ENCODE measurements at regions not wholly inside any gene's neighbourhood (a gene's known extent, or its start where the extent isn't known, plus 50 kb on each side); places are given as distances from the start of the nearest gene placed in this dataset.

DNA sequence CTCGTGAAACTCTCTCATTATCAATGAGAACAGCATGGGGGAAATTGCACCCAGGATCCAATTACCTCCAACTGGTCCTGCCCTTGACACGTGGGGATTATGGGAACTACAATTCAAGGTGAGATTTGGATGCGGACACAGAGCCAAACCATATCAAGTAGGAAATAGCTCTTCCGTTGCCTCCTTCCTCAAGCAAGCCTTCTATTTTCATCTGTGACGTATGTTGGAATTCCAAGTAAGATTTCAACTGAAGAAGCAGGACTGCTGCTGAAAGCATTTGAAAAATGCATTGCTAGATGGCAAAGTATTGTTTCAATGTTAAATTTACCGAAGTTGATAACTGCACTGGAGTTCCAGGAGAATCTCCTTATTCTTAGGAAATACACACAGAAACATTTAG lies 178.1 kb upstream of the GALNT17 start:
- H3K27ac ChIP-seq, result no peak overlapping the region
- DNase-seq, result no peak
- H3K4me3 ChIP-seq (ENCODE audit: low read depth, low read length), result no peak overlapping the region
- no peaks in the 10 kb centered on the region for H3K9me3 ChIP-seq (ENCODE audit: severe bottlenecking)
- TF ChIP-seq, protein P1, sequence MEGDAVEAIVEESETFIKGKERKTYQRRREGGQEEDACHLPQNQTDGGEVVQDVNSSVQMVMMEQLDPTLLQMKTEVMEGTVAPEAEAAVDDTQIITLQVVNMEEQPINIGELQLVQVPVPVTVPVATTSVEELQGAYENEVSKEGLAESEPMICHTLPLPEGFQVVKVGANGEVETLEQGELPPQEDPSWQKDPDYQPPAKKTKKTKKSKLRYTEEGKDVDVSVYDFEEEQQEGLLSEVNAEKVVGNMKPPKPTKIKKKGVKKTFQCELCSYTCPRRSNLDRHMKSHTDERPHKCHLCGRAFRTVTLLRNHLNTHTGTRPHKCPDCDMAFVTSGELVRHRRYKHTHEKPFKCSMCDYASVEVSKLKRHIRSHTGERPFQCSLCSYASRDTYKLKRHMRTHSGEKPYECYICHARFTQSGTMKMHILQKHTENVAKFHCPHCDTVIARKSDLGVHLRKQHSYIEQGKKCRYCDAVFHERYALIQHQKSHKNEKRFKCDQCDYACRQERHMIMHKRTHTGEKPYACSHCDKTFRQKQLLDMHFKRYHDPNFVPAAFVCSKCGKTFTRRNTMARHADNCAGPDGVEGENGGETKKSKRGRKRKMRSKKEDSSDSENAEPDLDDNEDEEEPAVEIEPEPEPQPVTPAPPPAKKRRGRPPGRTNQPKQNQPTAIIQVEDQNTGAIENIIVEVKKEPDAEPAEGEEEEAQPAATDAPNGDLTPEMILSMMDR (IDR thresholded peaks at IDR 0.05; ENCODE audit: low read depth, low read length), result no peak
- H3K36me3 ChIP-seq, result no peaks in the 10 kb centered on the region
- peaks cover 37% of the 10 kb centered on the region for H3K27me3 ChIP-seq (ENCODE audit: insufficient read depth, low read depth, severe bottlenecking)

DNA sequence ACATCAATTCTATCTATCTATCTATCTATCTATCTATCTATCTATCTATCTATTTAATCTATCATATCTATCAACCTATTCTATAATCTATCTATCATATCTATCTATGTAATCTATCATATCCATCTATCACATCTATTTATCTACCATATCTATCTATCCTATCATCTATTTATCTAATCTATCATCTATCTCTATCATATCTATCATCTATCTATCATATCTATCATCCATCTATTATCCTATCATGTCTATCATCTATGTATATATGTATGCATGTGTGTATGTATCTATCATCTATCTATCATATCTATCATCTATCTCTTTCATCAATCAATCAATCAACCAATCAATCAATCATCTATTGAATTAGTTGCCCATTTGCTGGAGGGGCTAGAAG lies 159.3 kb upstream of the GALNT17 start:
- no peak for DNase-seq
- Histone ChIP-seq H3K9me3 (ENCODE audit: severe bottlenecking) (peaks cover 3% of the 10 kb centered on the region), H3K36me3 (no peaks in the 10 kb centered on the region), H3K27ac (no peak overlapping the region), H3K4me3 (ENCODE audit: low read depth, low read length) (no peak overlapping the region), H3K27me3 (ENCODE audit: insufficient read depth, low read depth, severe bottlenecking) (peaks cover 30% of the 10 kb centered on the region)
- TF ChIP-seq, protein P1 (IDR thresholded peaks at IDR 0.05; ENCODE audit: low read depth, low read length), result no peak

DNA sequence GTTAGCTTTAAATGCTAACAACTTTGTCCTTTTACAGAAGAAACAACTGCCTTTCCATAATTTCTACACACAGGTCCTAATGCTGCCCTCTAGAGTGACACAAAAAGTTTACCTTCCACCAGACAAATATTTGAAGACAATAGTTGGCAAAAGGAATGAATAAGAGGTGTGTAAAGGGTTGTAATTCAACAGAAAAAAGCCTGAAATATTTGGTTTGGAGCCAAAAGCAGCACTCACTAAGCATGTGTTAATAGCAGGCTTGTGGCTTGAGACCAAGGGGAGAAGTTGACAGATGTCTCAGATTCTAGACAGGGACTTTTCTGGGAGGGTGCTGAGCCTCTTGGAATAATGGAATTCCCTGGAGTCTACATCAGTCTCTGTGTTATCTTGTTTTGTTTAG lies 156.2 kb upstream of the GALNT17 start:
- DNase-seq, result no peak
- Histone ChIP-seq H3K36me3 (no peaks in the 10 kb centered on the region), H3K27ac (no peak overlapping the region), H3K4me3 (ENCODE audit: low read depth, low read length) (no peak overlapping the region), H3K9me3 (ENCODE audit: severe bottlenecking) (peaks cover 3% of the 10 kb centered on the region), H3K27me3 (ENCODE audit: insufficient read depth, low read depth, severe bottlenecking) (peaks cover 33% of the 10 kb centered on the region)
- TF ChIP-seq, protein P1 (IDR thresholded peaks at IDR 0.05; ENCODE audit: low read depth, low read length), result no peak

DNA sequence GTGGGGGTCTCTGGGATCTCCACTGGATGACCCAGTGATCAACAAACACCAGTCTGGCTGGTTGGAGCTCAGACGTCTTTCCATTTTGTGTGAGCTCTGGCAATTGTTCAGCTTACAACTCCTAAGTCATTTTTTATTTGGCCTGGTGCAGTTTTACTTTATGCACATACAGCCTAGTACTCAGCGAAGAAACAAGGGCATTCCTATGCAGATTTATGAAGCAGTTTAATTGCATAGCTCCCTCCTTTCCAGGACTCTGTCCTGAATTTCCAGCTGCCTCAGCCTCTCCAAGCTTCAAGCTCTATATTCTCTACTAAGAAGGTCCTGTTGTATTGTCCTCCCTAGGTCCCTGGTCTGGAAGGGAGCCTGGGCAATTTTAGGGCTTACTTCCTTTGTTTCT lies 145.6 kb upstream of the GALNT17 start:
- no peak overlapping the region for H3K4me3 ChIP-seq (ENCODE audit: low read depth, low read length)
- H3K36me3 ChIP-seq, result no peaks in the 10 kb centered on the region
- TF ChIP-seq, protein P1 (IDR thresholded peaks at IDR 0.05; ENCODE audit: low read depth, low read length), result no peak
- DNase-seq, result no peak
- no peak overlapping the region for H3K27ac ChIP-seq
- H3K9me3 ChIP-seq (ENCODE audit: severe bottlenecking), result no peaks in the 10 kb centered on the region
- H3K27me3 ChIP-seq (ENCODE audit: insufficient read depth, low read depth, severe bottlenecking), result peaks cover 18% of the 10 kb centered on the region

DNA sequence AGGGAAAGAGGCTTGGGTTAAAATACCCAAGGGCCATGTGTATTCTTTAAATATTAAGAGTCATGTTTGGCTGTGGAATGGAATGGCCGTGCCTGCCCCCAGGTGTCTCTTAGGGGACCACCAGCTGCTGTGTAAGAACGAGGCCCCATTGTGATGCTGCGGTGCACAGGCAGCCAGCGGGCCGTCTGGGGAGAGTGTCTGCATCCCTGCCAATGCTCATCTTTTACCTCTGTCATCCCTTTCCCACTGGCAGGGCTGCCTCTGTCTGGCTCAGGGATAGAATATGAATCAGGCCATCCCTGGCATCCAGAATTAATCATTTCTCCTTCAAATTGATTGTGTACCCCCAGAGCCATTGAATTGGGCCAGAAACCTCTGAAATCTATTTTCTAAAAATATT lies 137.8 kb upstream of the GALNT17 start:
- Histone ChIP-seq H3K9me3 (ENCODE audit: severe bottlenecking) (no peaks in the 10 kb centered on the region), H3K4me3 (ENCODE audit: low read depth, low read length) (no peak overlapping the region), H3K27me3 (ENCODE audit: insufficient read depth, low read depth, severe bottlenecking) (peaks cover 51% of the 10 kb centered on the region), H3K27ac (no peak overlapping the region), H3K36me3 (no peaks in the 10 kb centered on the region)
- DNase-seq, result no peak
- TF ChIP-seq, protein P1 (IDR thresholded peaks at IDR 0.05; ENCODE audit: low read depth, low read length), result no peak

DNA sequence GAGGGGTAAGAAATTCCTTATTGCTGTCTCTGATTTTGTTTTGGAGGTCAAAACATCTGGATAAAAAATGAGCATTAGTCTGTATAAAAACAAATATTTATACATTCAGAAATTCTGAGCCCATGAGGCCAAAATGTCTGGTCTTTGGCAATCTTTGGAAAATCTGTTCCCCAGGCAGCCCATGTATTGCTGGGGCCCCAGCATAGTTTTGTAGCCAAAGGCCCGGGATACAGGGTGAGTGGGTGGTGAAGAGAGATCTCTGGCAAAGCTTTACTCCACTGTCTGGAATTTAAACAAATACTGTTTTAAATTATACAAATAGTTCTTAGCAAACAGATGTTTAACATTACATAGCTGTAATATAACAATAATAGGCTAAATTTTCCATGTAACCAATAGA lies 134.7 kb upstream of the GALNT17 start:
- TF ChIP-seq, protein P1 (IDR thresholded peaks at IDR 0.05; ENCODE audit: low read depth, low read length), result no peak
- no peak overlapping the region for H3K27ac ChIP-seq
- no peak for DNase-seq
- no peaks in the 10 kb centered on the region for H3K36me3 ChIP-seq
- no peak overlapping the region for H3K4me3 ChIP-seq (ENCODE audit: low read depth, low read length)
- no peaks in the 10 kb centered on the region for H3K9me3 ChIP-seq (ENCODE audit: severe bottlenecking)
- H3K27me3 ChIP-seq (ENCODE audit: insufficient read depth, low read depth, severe bottlenecking), result peaks cover 63% of the 10 kb centered on the region
